GM12874 (cell line): ENCODE measurements at regions not wholly inside any gene's neighbourhood (a gene's known extent, or its start where the extent isn't known, plus 50 kb on each side); places are given as distances from the start of the nearest gene placed in this dataset.

ENCODE experiments used
- CTCF ChIP-seq: IDR thresholded peaks from 2 replicates; pipeline ENCODE4 v1.5.1; 2011; ENCODE audit warnings: low read depth, mild to moderate bottlenecking, control low read depth, low read length, moderate library complexity; ENCODE audit not compliant: insufficient read depth

- TF ChIP-seq CTCF = no peak
Measured at GRCh38 chr16:52123842-52124241, 423.1 kb downstream of the TOX3 start.

GRCh38 chr16:52123061-52123839 is 423.7 kb downstream of the TOX3 start:
- TF ChIP-seq CTCF = no peak

GRCh38 chr16:52117171-52117570 is 429.8 kb downstream of the TOX3 start:
- TF ChIP-seq CTCF = no peak

- no peak for TF ChIP-seq CTCF
Measured at GRCh38 chr16:52114379-52114778, 432.6 kb downstream of the TOX3 start.

- TF ChIP-seq CTCF = no peak
Measured at GRCh38 chr16:52113533-52114183, 433.3 kb downstream of the TOX3 start.

- TF ChIP-seq CTCF = no peak
Measured at GRCh38 chr16:52103791-52104190, 443.2 kb downstream of the TOX3 start.

GRCh38 chr16:52101246-52101645 is 445.7 kb downstream of the TOX3 start:
- no peak for TF ChIP-seq CTCF
